HepG2 (cell line): ENCODE measurements at regions not wholly inside any gene's neighbourhood (a gene's known extent, or its start where the extent isn't known, plus 50 kb on each side); places are given as distances from the start of the nearest gene placed in this dataset.

ENCODE experiments used
- ATAC-seq: fragments of 200-7000 bp; cut with Tn5 transposase; 3 replicates; pipeline ENCODE4 v1.9.1; 2020; ENCODE audit warnings: mild to moderate bottlenecking, moderate library complexity
- BruUV-seq: library from RNA; stranded (reverse); fragments of 400-500 nt; replicated peaks from 2 replicates; lab custom pipeline; 2021; lab: Mats Ljungman, UMichigan
- CTCF ChIA-PET: fragments of 300-600 bp; formaldehyde crosslinking; extraction: SDS; loops from one replicate; lab custom pipeline; 2021; ENCODE audit warnings: low total read pairs, inconsistent platforms, low intra/inter-chr PET ratio; lab: Yijun Ruan, JAX
- POLR2A ChIA-PET: fragments of 350-600 bp; sonication (Branson Sonifier 250); formaldehyde crosslinking; loops from one replicate; lab custom pipeline; 2020; ENCODE audit warnings: antibody characterized with exemption, inconsistent platforms; lab: Yijun Ruan, JAX
- DNase-seq: peaks from one replicate; pipeline ENCODE4 v3.0.0-alpha.2; 2015; ENCODE audit warnings: low spot score
- FAIRE-seq: peaks from 3 replicates; lab custom pipeline; 2011; peaks lifted over from hg19 to GRCh38; lab: Jason Lieb, UNC
- H2AFZ ChIP-seq: one replicate; pipeline ENCODE4 v1.6.1; 2011; ENCODE audit warnings: low read length, inconsistent platforms
- H3K27ac ChIP-seq: fragments of 300-600 bp; 3 replicates; pipeline ENCODE4 v1.8.0; 2011; ENCODE audit warnings: mixed run types, mild to moderate bottlenecking, mixed read lengths, low read length, inconsistent platforms; ENCODE audit not compliant: insufficient read depth; ENCODE audit errors: extremely low read length
- H3K27me3 ChIP-seq, 2 experiments: fragments of 200-600 bp in 1 of 2; 2 replicates in 1 of 2; 3 replicates in 1 of 2; pipeline versions ENCODE4 v1.6.0 to v1.8.0; 2011; ENCODE audit warnings: low read length in 2 of 2, mild to moderate bottlenecking in 2 of 2, moderate library complexity in 2 of 2, inconsistent platforms in 1 of 2; ENCODE audit not compliant: insufficient read depth in 2 of 2, control insufficient read depth in 1 of 2
- H3K36me3 ChIP-seq, 2 experiments: fragments of 200-600 bp in 1 of 2; replicated peaks in 1 of 2; 2 replicates in 1 of 2; 3 replicates in 1 of 2; pipeline versions ENCODE4 v1.5.1 to v1.8.0; 2011; ENCODE audit warnings: low read length in 2 of 2, inconsistent platforms in 1 of 2; ENCODE audit not compliant: insufficient read depth in 2 of 2, control insufficient read depth in 1 of 2
- H3K4me1 ChIP-seq: 2 replicates; pipeline ENCODE4 v1.5.1; 2012; ENCODE audit warnings: low read length, inconsistent platforms; ENCODE audit not compliant: insufficient read depth
- H3K4me2 ChIP-seq: 2 replicates; pipeline ENCODE4 v1.6.0; 2011; ENCODE audit warnings: low read depth, low read length, inconsistent platforms
- H3K4me3 ChIP-seq, 3 experiments: fragments of 200-600 bp in 1 of 3; sonication (generic), shearing (Covaris generic) in 1 of 3; replicated peaks in 1 of 3; 2 replicates each; pipeline ENCODE4 v1.5.1; 2011 to 2016; ENCODE audit warnings: low read length in 3 of 3, inconsistent platforms in 2 of 3, low read depth in 2 of 3, mild to moderate bottlenecking in 2 of 3, control low read depth in 1 of 3, mixed read lengths in 1 of 3; ENCODE audit not compliant: insufficient read depth in 1 of 3
- H3K79me2 ChIP-seq: one replicate; pipeline ENCODE4 v1.6.1; 2011; ENCODE audit warnings: low read length, inconsistent platforms; ENCODE audit not compliant: insufficient read depth
- H3K9ac ChIP-seq: 2 replicates; pipeline ENCODE4 v1.6.0; 2011; ENCODE audit warnings: mild to moderate bottlenecking, low read depth, low read length, inconsistent platforms; ENCODE audit not compliant: insufficient read depth
- H3K9me3 ChIP-seq: 2 replicates; pipeline ENCODE4 v1.5.1; 2012; ENCODE audit warnings: mild to moderate bottlenecking, low read length
- H4K20me1 ChIP-seq: 2 replicates; pipeline ENCODE4 v1.6.0; 2011; ENCODE audit warnings: inconsistent platforms, mild to moderate bottlenecking, low read length, moderate library complexity; ENCODE audit not compliant: insufficient read depth
- ATF3 ChIP-seq: sonication (generic); formaldehyde crosslinking; IDR thresholded peaks from 2 replicates; pipeline ENCODE4 v1.4.0; 2020; ENCODE audit warnings: missing genetic modification reagents
- ELF1 ChIP-seq: sonication (generic); formaldehyde crosslinking; IDR thresholded peaks from 2 replicates; pipeline ENCODE4 v1.4.0; 2020; ENCODE audit warnings: missing genetic modification reagents
- MXD4 ChIP-seq: IDR thresholded peaks from 2 replicates; pipeline ENCODE4 v1.6.1; 2016; ENCODE audit warnings: mild to moderate bottlenecking, missing biosample characterization, missing genetic modification reagents
- POGZ ChIP-seq: sonication (generic); formaldehyde crosslinking; IDR thresholded peaks from 2 replicates; pipeline ENCODE4 v1.4.0; 2020; ENCODE audit warnings: mild to moderate bottlenecking, missing genetic modification reagents
- RBAK ChIP-seq: sonication (generic); formaldehyde crosslinking; IDR thresholded peaks from 2 replicates; pipeline ENCODE4 v1.5.1; 2020; ENCODE audit warnings: mild to moderate bottlenecking, missing genetic modification reagents
- TCF12 ChIP-seq, 2 experiments: fragments of 450-650 bp in 1 of 2; sonication (generic) in 1 of 2; formaldehyde crosslinking in 1 of 2; IDR thresholded peaks; 2 replicates each; pipeline versions ENCODE4 v1.6.1 to v1.8.0; 2017 to 2022; ENCODE audit warnings: antibody characterized with exemption in 1 of 2, mild to moderate bottlenecking in 1 of 2, missing genetic modification reagents in 1 of 2, moderate library complexity in 1 of 2
- XBP1 ChIP-seq: sonication (generic); formaldehyde crosslinking; IDR thresholded peaks from 2 replicates; pipeline ENCODE4 v1.5.0; 2020; ENCODE audit warnings: missing genetic modification reagents
- ZBTB4 ChIP-seq: sonication (generic); formaldehyde crosslinking; IDR thresholded peaks from 2 replicates; pipeline ENCODE4 v1.4.0; 2020; ENCODE audit warnings: missing genetic modification reagents, mild to moderate bottlenecking, borderline replicate concordance
- ZNF136 ChIP-seq: sonication (generic); formaldehyde crosslinking; IDR thresholded peaks from 2 replicates; pipeline ENCODE4 v1.8.1; 2022; ENCODE audit warnings: low read depth, mild to moderate bottlenecking, moderate library complexity, missing genetic modification reagents
- ZNF276 ChIP-seq: sonication (generic); formaldehyde crosslinking; IDR thresholded peaks from 2 replicates; pipeline ENCODE4 v1.4.0; 2020; ENCODE audit warnings: mild to moderate bottlenecking, low read depth, missing genetic modification reagents
- ZNF441 ChIP-seq: sonication (generic); formaldehyde crosslinking; IDR thresholded peaks from 2 replicates; pipeline ENCODE4 v1.7.0; 2021; ENCODE audit warnings: missing genetic modification reagents, borderline replicate concordance
- ZNF484 ChIP-seq: sonication (generic); formaldehyde crosslinking; IDR thresholded peaks from 2 replicates; pipeline ENCODE4 v1.5.1; 2020; ENCODE audit warnings: mild to moderate bottlenecking, low read depth, missing genetic modification reagents, borderline replicate concordance
- ZNF775 ChIP-seq: sonication (generic); formaldehyde crosslinking; IDR thresholded peaks from 2 replicates; pipeline ENCODE4 v1.4.0; 2020; ENCODE audit warnings: missing genetic modification reagents, mild to moderate bottlenecking, moderate library complexity, borderline replicate concordance
- WGBS: methylation state at CpG from one replicate; pipeline ENCODE4 v1.1.6; 2017; ENCODE audit warnings: low lambda C conversion rate; 5-methylcytosine and 5-hydroxymethylcytosine counted together
- in situ Hi-C: cut with HindIII; loops from 2 replicates; pipeline ENCODE4 v1.10.0; 2017; ENCODE audit warnings: low pct_unique_long_range_greater_than_20kb; ENCODE audit not compliant: extremely low pct_ligation_motif_present
- intact Hi-C: fragments of 100-400 bp; cut with micrococcal nuclease; formaldehyde crosslinking; loops from one replicate; pipeline ENCODE4 v1.10.0; 2022; ENCODE audit not compliant: unreplicated experiment

- Histone ChIP-seq H3K4me2 (no peak overlapping the region), H3K4me3 (no peak overlapping the region), H2AFZ (no peak overlapping the region), H3K27me3 (no peaks in the 10 kb centered on the region), H4K20me1 (no peaks in the 10 kb centered on the region), H3K4me1 (no peaks in the 10 kb centered on the region), H3K27ac (no peak overlapping the region), H3K9ac (no peak overlapping the region), H3K9me3 (no peaks in the 10 kb centered on the region), H3K36me3 (no peaks in the 10 kb centered on the region), H3K79me2 (no peaks in the 10 kb centered on the region)
- no peak for DNase-seq
- in situ Hi-C loops (no loop called here), intact Hi-C loops (no loop called here)
- ChIA-PET CTCF (no interaction called here), POLR2A (no interaction called here)
- TF ChIP-seq RBAK (CRISPR knock-in tag) (no peak), ZNF484 (CRISPR knock-in tag) (no peak), XBP1 (no peak), ELF1 (CRISPR knock-in tag) (no peak), ZNF441 (CRISPR knock-in tag) (no peak)
- WGBS = 39% methylated on average over 3 of the region's 7 CpGs
- BruUV-seq = no TSS peak
- no peak for FAIRE-seq
- no peak for ATAC-seq
Observed at GRCh38 chrX:42495139-42495538, 282.8 kb downstream of the PPP1R2C start.

DNA sequence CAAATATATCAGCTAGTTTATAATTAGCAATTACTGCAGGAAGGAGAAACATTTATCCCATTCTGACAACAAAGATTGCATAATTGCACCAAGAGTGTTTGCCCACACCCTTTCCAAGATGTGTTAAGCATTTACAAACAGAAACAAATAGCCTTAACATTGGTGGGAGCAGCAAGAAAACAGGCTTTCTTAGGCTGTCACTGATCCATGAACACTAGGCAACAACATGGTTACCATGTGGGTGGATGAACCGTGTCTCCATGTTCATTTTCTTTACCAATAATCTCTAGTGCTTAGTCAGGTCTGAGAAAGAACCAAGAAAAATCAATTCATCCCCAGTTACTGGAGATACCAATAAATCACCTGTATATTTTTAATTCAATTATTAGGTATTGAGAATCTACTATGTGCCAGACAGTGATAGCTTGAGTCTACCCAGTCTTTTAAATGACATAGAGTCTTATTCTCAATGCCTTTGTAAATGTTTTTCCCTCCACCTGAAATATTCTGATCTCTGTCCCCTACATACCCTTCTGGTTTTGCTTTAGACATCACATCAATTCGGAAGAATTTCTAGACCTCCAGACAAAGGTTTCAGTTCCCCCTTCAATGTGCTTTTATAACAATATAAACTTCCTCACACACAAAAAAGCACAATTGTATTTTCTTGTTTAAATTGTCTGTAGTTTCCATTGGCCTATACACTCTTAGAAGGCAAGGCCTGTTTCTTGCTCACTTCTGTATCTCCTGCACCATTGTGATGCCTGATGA lies 286.6 kb downstream of the PPP1R2C start:
- Histone ChIP-seq H3K27me3 (no peaks in the 10 kb centered on the region), H3K4me2 (no peak overlapping the region), H3K9ac (no peak overlapping the region), H3K9me3 (no peaks in the 10 kb centered on the region), H3K4me3 (no peak overlapping the region), H2AFZ (no peak overlapping the region), H3K36me3 (no peaks in the 10 kb centered on the region), H3K79me2 (no peaks in the 10 kb centered on the region), H4K20me1 (no peaks in the 10 kb centered on the region), H3K4me1 (no peaks in the 10 kb centered on the region), H3K27ac (no peak overlapping the region)
- ChIA-PET POLR2A (no interaction called here), CTCF (no interaction called here)
- DNase-seq = no peak
- no peak for ATAC-seq
- no TSS peak for BruUV-seq
- FAIRE-seq = no peak
- intact Hi-C loops = no loop called here
- WGBS = 36% methylated on average over 2 of the region's 2 CpGs
- in situ Hi-C loops = no loop called here
- TF ChIP-seq TCF12 (IDR thresholded peaks at IDR 0.05) (no peak), TCF12 (CRISPR knock-in tag; IDR thresholded peaks at IDR 0.05) (no peak), ZNF775 (CRISPR knock-in tag) (no peak), ZNF276 (CRISPR knock-in tag) (no peak), MXD4 (CRISPR knock-in tag) (no peak), POGZ (no peak), ZNF136 (CRISPR knock-in tag) (no peak), ATF3 (CRISPR knock-in tag) (no peak), ZBTB4 (CRISPR knock-in tag) (no peak)
